ENCODE measurements at regions not wholly inside any gene's neighbourhood (a gene's known extent, or its start where the extent isn't known, plus 50 kb on each side); places are given as distances from the start of the nearest gene placed in this dataset.

- no peaks in the 10 kb centered on the region for H4K20me1 ChIP-seq (replicated peaks; ENCODE audit: control insufficient read depth, insufficient read depth, low read length)
- BruUV-seq (replicated peaks) = no TSS peak
- no peaks in the 10 kb centered on the region for H3K27me3 ChIP-seq (ENCODE audit: control insufficient read depth in 2 of 2, insufficient read depth in 2 of 2, low read length in 2 of 2)
- H3K4me3 ChIP-seq = no peak overlapping the region
- no peak for FAIRE-seq
- intact Hi-C loops (cut with micrococcal nuclease) = no loop called here
- H2AFZ ChIP-seq (ENCODE audit: low read depth, low read length) = no peak overlapping the region
- no peaks in the 10 kb centered on the region for H3K9me3 ChIP-seq (replicated peaks; ENCODE audit: control insufficient read depth, insufficient read depth, low read depth, low read length)
- no peak overlapping the region for H3K9ac ChIP-seq (ENCODE audit: insufficient read depth in 1 of 2, low read depth in 2 of 2, low read length in 2 of 2)
- WGBS (ENCODE audit: insufficient coverage, low coverage, missing lambda C conversion rate) = 0% methylated on average over 1 of the region's 2 CpGs
- no peak for DNase-seq (ENCODE audit: extremely low read depth in 1 of 4, low spot score in 3 of 4)
- CTCF ChIA-PET (ENCODE audit: low intra/inter-chr PET ratio) = no interaction called here
- H3K4me2 ChIP-seq (ENCODE audit: insufficient read depth, low read length) = no peak overlapping the region
- H3K4me1 ChIP-seq (replicated peaks in 1 of 2; ENCODE audit: control insufficient read depth in 2 of 2, insufficient read depth in 2 of 2, low read length in 2 of 2) = no peaks in the 10 kb centered on the region
- H3K9me1 ChIP-seq (ENCODE audit: control insufficient read depth, insufficient read depth, low read length) = no peaks in the 10 kb centered on the region
- in situ Hi-C loops (cut with MboI) = no loop called here
- POLR2A ChIA-PET = no interaction called here
- no peaks in the 10 kb centered on the region for H3K36me3 ChIP-seq (ENCODE audit: control insufficient read depth, insufficient read depth, low read length)
- no peak overlapping the region for H3K27ac ChIP-seq (ENCODE audit: extremely low read depth, low read depth, low read length)
- no peaks in the 10 kb centered on the region for H3K79me2 ChIP-seq (ENCODE audit: control insufficient read depth, insufficient read depth, low read length)
- TF ChIP-seq, protein P1, sequence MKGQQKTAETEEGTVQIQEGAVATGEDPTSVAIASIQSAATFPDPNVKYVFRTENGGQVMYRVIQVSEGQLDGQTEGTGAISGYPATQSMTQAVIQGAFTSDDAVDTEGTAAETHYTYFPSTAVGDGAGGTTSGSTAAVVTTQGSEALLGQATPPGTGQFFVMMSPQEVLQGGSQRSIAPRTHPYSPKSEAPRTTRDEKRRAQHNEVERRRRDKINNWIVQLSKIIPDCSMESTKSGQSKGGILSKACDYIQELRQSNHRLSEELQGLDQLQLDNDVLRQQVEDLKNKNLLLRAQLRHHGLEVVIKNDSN (CRISPR knock-in tag; IDR thresholded peaks at IDR 0.05) = no peak
- TF ChIP-seq ZFP30 (CRISPR knock-in tag; IDR thresholded peaks at IDR 0.05; ENCODE audit: borderline replicate concordance) = no peak
- TF ChIP-seq ETV1 (tag; conservative IDR thresholded peaks at IDR 0.05; ENCODE audit: low read depth) = no peak
- TF ChIP-seq HDAC1 (IDR thresholded peaks at IDR 0.05) = no peak
- no peak for TF ChIP-seq ETS2 (tag; IDR thresholded peaks at IDR 0.05; ENCODE audit: borderline replicate concordance, poor library complexity, severe bottlenecking)
- TF ChIP-seq ESRRA (IDR thresholded peaks at IDR 0.05; ENCODE audit: borderline replicate concordance, low read depth) = no peak
- no peak for TF ChIP-seq SIX5 (IDR thresholded peaks at IDR 0.05; ENCODE audit: borderline replicate concordance in 1 of 2, insufficient read depth in 1 of 2, low read depth in 1 of 2, low read length in 2 of 2)
- TF ChIP-seq KAT7 (CRISPR knock-in tag; IDR thresholded peaks at IDR 0.05; ENCODE audit: borderline replicate concordance) = no peak
- no peak for TF ChIP-seq NCOA2 (IDR thresholded peaks at IDR 0.05; ENCODE audit: partially characterized antibody in 2 of 2)
- TF ChIP-seq, protein P2, sequence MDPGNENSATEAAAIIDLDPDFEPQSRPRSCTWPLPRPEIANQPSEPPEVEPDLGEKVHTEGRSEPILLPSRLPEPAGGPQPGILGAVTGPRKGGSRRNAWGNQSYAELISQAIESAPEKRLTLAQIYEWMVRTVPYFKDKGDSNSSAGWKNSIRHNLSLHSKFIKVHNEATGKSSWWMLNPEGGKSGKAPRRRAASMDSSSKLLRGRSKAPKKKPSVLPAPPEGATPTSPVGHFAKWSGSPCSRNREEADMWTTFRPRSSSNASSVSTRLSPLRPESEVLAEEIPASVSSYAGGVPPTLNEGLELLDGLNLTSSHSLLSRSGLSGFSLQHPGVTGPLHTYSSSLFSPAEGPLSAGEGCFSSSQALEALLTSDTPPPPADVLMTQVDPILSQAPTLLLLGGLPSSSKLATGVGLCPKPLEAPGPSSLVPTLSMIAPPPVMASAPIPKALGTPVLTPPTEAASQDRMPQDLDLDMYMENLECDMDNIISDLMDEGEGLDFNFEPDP (CRISPR knock-in tag; IDR thresholded peaks at IDR 0.05) = no peak
- TF ChIP-seq ZNF766 (CRISPR knock-in tag; conservative IDR thresholded peaks at IDR 0.05) = no peak
- TF ChIP-seq XRCC4 (IDR thresholded peaks at IDR 0.05; ENCODE audit: extremely low read depth, insufficient read depth, insufficient read length) = no peak
- TF ChIP-seq GTF2F1 (IDR thresholded peaks at IDR 0.05; ENCODE audit: low read depth, low read length) = no peak
- no peak for TF ChIP-seq KLF13 (tag; IDR thresholded peaks at IDR 0.05; ENCODE audit: borderline replicate concordance, low read depth)
- ATAC-seq = no peak
Observed at GRCh38 chrX:78388663-78389062, 61.3 kb upstream of the CYSLTR1 start.

Measured in K562 (cell line).